Parathyroid adenoma (tissue), 2 donors: ENCODE measurements at regions not wholly inside any gene's neighbourhood (a gene's known extent, or its start where the extent isn't known, plus 50 kb on each side); places are given as distances from the start of the nearest gene placed in this dataset.
"Not testable (repeated sequence)": the region's sequence is repeated elsewhere in the genome, so short reads cannot be mapped to it uniquely, and the experiment has no call there.

Source experiments
- H2AFZ ChIP-seq: fragments of 300-600 bp; sonication (generic); one replicate; pipeline ENCODE4 v1.7.0; 2017; ENCODE audit warnings: antibody characterized with exemption, mild to moderate bottlenecking
- H3K27ac ChIP-seq: fragments of 300-600 bp; sonication (generic); one replicate; pipeline ENCODE4 v1.7.0; 2017
- H3K27me3 ChIP-seq: fragments of 300-600 bp; sonication (generic); one replicate; pipeline ENCODE4 v1.7.0; 2017; ENCODE audit warnings: low read length; ENCODE audit not compliant: control insufficient read depth, insufficient read depth
- H3K36me3 ChIP-seq: fragments of 300-600 bp; sonication (generic); one replicate; pipeline ENCODE4 v1.7.0; 2017; ENCODE audit warnings: low read length; ENCODE audit not compliant: control insufficient read depth, insufficient read depth
- H3K4me1 ChIP-seq: fragments of 300-600 bp; sonication (generic); one replicate; pipeline ENCODE4 v1.7.0; 2017; ENCODE audit warnings: control low read depth
- H3K4me2 ChIP-seq: fragments of 300-600 bp; sonication (generic); one replicate; pipeline ENCODE4 v1.7.0; 2017; ENCODE audit warnings: low read length
- H3K4me3 ChIP-seq: fragments of 300-600 bp; sonication (generic); one replicate; pipeline ENCODE4 v1.7.0; 2017; ENCODE audit warnings: low read depth, low read length
- H3K79me2 ChIP-seq: fragments of 300-600 bp; sonication (generic); one replicate; pipeline ENCODE4 v1.7.0; 2017; ENCODE audit warnings: control low read depth
- H3K9ac ChIP-seq: fragments of 300-600 bp; sonication (generic); one replicate; pipeline ENCODE4 v1.7.0; 2017; ENCODE audit warnings: mild to moderate bottlenecking
- H3K9me3 ChIP-seq: fragments of 300-600 bp; sonication (generic); one replicate; pipeline ENCODE4 v1.7.0; 2017; ENCODE audit warnings: low read length; ENCODE audit not compliant: control insufficient read depth
- TF ChIP-seq, protein P1 (sequence below): fragments of 300-600 bp; sonication (generic); IDR thresholded peaks from one replicate; pipeline ENCODE4 v1.7.0; 2017; ENCODE audit warnings: antibody characterized with exemption, mild to moderate bottlenecking
- donor health status: primary hyperparathyroidism.

DNA sequence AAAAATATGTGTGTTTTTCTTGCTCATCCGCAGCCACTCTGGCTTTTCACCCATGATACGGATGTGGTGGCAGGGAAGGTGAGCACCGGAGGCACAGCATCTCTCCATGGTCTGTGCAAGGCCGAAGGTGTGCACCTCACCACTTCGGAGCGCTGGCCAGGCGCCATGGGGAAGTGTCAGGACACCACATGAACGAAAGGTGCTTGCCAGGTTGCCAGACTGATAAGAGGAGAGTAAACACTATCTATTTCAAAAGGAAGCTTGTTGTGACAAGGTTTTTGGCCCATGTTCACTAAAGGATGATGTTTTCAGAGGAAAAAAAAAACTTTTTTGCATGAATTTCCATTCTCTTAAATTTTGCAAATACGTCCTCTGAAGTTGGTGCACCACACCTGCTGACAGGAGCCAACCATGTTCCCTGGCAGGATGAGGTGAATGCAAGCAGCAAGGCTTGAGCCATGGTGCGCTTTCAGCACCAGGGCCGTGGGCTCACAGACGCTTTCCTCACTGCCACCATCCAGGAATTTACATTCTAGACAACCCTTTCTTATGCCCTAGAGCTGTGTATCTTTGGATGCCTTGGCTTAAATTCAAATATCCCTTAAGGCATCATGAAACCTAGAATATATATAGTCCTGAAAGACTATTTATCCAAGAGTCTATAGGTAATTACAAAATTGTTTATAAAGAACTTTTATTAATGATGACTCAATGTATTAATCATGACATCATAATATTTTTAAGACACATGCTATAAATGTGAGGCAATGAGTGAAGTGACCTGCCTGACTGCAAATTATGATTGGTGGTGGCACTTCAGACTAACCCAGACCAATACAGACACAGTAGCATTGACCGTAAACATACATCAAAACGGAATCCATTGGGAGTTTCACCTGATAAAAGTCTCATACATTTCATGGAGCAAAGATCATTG lies 234.5 kb downstream of the TFAP2A start:
- no peaks in the 10 kb centered on the region for H3K27me3 ChIP-seq
- no peak overlapping the region for H3K9ac ChIP-seq
- H3K9me3 ChIP-seq: no peaks in the 10 kb centered on the region
- H3K27ac ChIP-seq: no peak overlapping the region
- H3K4me3 ChIP-seq: no peak overlapping the region
- no peak overlapping the region for H3K4me2 ChIP-seq
- no peaks in the 10 kb centered on the region for H3K4me1 ChIP-seq
- H3K36me3 ChIP-seq: no peaks in the 10 kb centered on the region
- TF ChIP-seq, protein P1, sequence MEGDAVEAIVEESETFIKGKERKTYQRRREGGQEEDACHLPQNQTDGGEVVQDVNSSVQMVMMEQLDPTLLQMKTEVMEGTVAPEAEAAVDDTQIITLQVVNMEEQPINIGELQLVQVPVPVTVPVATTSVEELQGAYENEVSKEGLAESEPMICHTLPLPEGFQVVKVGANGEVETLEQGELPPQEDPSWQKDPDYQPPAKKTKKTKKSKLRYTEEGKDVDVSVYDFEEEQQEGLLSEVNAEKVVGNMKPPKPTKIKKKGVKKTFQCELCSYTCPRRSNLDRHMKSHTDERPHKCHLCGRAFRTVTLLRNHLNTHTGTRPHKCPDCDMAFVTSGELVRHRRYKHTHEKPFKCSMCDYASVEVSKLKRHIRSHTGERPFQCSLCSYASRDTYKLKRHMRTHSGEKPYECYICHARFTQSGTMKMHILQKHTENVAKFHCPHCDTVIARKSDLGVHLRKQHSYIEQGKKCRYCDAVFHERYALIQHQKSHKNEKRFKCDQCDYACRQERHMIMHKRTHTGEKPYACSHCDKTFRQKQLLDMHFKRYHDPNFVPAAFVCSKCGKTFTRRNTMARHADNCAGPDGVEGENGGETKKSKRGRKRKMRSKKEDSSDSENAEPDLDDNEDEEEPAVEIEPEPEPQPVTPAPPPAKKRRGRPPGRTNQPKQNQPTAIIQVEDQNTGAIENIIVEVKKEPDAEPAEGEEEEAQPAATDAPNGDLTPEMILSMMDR: no peak
- no peak overlapping the region for H2AFZ ChIP-seq
- H3K79me2 ChIP-seq: no peaks in the 10 kb centered on the region

DNA sequence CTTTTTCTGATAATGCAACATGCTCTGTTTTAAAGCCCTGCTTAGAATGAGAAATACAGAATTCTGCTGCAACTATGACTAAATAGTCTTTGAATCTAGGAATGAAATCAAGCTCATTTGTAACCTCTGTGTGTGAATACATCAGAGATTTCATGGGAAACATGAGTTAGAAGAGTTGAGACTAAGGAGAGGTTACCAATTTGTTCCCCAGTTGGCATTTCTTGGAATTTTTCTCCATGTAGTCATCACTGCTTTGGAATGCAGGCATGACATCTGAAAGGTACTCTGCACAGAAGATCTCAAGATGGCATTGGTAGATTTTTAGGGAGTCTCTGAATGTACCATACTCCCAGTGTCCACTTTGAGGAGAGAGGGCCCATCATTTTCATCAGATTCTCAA lies 237.2 kb downstream of the TFAP2A start:
- Histone ChIP-seq H3K4me1 (no peaks in the 10 kb centered on the region), H3K9me3 (no peaks in the 10 kb centered on the region), H3K4me2 (no peak overlapping the region), H3K9ac (no peak overlapping the region), H3K36me3 (no peaks in the 10 kb centered on the region), H3K79me2 (no peaks in the 10 kb centered on the region), H3K4me3 (no peak overlapping the region), H3K27ac (no peak overlapping the region), H3K27me3 (no peaks in the 10 kb centered on the region), H2AFZ (no peak overlapping the region)
- TF ChIP-seq, protein P1: no peak

DNA sequence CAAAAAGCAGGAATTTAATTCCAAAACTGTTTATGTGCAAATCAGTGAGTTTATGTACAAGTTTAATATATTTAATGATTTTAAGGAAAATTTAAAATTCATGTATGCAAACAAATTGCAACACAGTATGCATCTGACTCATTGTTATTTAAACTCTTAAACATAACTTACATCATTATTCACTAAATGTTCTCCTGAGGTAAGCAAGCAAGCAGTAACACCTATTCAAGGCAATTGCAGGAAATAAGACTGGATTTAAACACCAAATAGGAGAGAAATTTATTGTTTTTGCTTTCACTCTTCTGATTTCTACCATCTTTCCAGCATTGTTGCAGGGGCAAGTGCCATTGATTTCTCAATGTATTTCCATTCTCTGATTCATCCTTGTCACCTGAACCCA lies 239.5 kb downstream of the TFAP2A start:
- no peaks in the 10 kb centered on the region for H3K27me3 ChIP-seq
- H3K36me3 ChIP-seq: no peaks in the 10 kb centered on the region
- no peak overlapping the region for H2AFZ ChIP-seq
- H3K79me2 ChIP-seq: no peaks in the 10 kb centered on the region
- no peaks in the 10 kb centered on the region for H3K9me3 ChIP-seq
- TF ChIP-seq, protein P1: no peak
- H3K4me3 ChIP-seq: no peak overlapping the region
- no peak overlapping the region for H3K27ac ChIP-seq
- no peaks in the 10 kb centered on the region for H3K4me1 ChIP-seq
- no peak overlapping the region for H3K4me2 ChIP-seq
- H3K9ac ChIP-seq: no peak overlapping the region

DNA sequence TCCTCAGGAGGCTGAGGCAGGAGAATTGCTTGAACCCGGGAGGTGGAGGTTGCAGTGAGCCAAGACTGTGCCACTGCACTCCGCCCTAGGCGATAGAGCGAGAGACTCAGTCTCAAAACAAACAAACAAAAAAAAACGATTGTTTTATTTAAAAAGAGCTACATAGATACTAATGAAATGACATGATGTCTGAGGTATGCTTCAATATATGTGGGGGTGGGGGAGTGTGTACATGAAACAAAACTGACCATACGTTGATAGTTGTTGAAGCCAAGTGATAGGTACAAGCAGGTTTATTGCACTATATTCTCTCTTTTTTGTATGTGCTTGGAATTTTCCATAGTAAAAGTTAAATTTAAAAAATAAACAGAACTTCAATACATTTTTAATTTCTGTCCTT lies 240.1 kb downstream of the TFAP2A start:
- Histone ChIP-seq H3K79me2 (no peaks in the 10 kb centered on the region), H3K27ac (no peak overlapping the region), H3K4me3 (no peak overlapping the region), H2AFZ (no peak overlapping the region), H3K9ac (no peak overlapping the region), H3K4me2 (no peak overlapping the region), H3K27me3 (no peaks in the 10 kb centered on the region), H3K9me3 (no peaks in the 10 kb centered on the region), H3K4me1 (no peaks in the 10 kb centered on the region), H3K36me3 (no peaks in the 10 kb centered on the region)
- TF ChIP-seq, protein P1: no peak

DNA sequence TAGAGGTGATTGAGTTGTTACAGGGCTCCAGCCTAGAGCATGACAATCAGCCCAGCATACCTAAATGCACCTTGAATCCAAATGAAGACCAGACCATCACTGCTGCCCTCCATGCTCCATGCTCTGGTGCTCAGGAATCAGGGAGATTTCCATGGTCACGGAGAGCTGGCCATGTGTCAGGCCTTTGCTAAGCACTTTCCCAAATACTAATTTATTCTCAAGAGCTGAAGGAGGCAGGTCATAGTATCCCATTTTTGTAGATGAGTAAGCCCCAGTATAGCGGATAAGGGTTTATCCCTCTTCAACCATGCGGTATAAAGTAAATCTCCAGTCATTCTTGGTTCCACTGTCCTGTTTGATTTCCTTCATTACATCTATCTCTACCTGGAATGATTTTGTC lies 240.8 kb downstream of the TFAP2A start:
- Histone ChIP-seq H3K27me3 (no peaks in the 10 kb centered on the region), H3K79me2 (no peaks in the 10 kb centered on the region), H3K4me2 (no peak overlapping the region), H3K4me3 (no peak overlapping the region), H3K4me1 (no peaks in the 10 kb centered on the region), H3K9me3 (no peaks in the 10 kb centered on the region), H2AFZ (no peak overlapping the region), H3K9ac (no peak overlapping the region), H3K27ac (no peak overlapping the region), H3K36me3 (no peaks in the 10 kb centered on the region)
- TF ChIP-seq, protein P1: no peak

DNA sequence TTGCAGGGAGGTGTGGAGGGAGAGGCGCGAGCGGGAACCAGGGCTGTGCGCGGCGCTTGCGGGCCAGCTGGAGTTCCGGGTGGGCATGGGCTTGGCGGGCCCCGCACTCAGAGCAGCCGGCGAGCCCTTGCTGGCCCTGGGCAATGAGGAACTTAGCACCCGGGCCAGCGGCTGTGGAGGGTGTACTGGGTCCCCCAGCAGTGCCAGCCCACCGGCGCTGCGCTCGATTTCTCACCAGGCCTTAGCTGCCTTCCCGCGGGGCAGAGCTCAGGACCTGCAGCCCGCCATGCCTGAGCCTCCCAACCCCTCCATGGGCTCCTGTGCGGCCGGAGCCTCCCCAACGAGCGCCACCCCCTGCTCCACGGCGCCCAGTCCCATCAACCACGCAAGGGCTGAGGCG lies 243.2 kb downstream of the TFAP2A start:
- H3K36me3 ChIP-seq, H3K27me3 ChIP-seq, H2AFZ ChIP-seq, H3K4me1 ChIP-seq, H3K79me2 ChIP-seq, H3K4me2 ChIP-seq, H3K4me3 ChIP-seq, H3K9me3 ChIP-seq, H3K9ac ChIP-seq, H3K27ac ChIP-seq: not testable (repeated sequence)
